Liver (tissue), 2 donors: ENCODE measurements at regions not wholly inside any gene's neighbourhood (a gene's known extent, or its start where the extent isn't known, plus 50 kb on each side); places are given as distances from the start of the nearest gene placed in this dataset.

Experiments used
- GABPA ChIP-seq, 2 donors: IDR thresholded peaks in 1 of 2; conservative IDR thresholded peaks in 1 of 2; 2 replicates each; pipeline ENCODE4 v1.6.1; 2016; ENCODE audit warnings: antibody characterized with exemption in 2 of 2, mild to moderate bottlenecking in 1 of 2, moderate library complexity in 1 of 2
- TF ChIP-seq, protein P1 (sequence below): IDR thresholded peaks from 2 replicates; pipeline ENCODE4 v1.6.1; 2016; ENCODE audit warnings: antibody characterized with exemption
- TF ChIP-seq, protein P2 (sequence below): IDR thresholded peaks from 2 replicates; pipeline ENCODE4 v1.6.1; 2016; ENCODE audit warnings: antibody characterized with exemption, mild to moderate bottlenecking
- donor health status: healthy.

DNA sequence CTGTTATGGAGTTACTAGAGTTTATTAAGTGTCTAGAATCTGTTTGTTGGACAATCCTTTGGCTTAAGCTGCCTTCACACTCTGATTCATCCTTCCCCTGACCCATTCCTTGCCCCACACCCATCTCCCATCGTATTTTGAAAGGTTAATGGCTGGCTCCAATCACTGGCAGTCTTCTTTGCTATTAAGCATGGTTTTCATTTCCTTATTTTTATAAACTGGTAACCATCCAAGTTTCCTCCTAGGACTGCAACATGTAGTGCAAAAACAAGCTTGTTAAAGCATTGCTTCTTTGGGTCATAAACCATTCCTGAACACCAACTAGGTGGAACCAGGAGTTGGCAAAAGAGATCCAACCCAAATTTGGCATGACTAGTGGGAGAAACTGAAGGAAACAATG lies 148.4 kb downstream of the DTWD1 start:
- TF ChIP-seq, protein P1, sequence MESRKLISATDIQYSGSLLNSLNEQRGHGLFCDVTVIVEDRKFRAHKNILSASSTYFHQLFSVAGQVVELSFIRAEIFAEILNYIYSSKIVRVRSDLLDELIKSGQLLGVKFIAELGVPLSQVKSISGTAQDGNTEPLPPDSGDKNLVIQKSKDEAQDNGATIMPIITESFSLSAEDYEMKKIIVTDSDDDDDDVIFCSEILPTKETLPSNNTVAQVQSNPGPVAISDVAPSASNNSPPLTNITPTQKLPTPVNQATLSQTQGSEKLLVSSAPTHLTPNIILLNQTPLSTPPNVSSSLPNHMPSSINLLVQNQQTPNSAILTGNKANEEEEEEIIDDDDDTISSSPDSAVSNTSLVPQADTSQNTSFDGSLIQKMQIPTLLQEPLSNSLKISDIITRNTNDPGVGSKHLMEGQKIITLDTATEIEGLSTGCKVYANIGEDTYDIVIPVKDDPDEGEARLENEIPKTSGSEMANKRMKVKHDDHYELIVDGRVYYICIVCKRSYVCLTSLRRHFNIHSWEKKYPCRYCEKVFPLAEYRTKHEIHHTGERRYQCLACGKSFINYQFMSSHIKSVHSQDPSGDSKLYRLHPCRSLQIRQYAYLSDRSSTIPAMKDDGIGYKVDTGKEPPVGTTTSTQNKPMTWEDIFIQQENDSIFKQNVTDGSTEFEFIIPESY: no peak
- no peak for TF ChIP-seq GABPA (IDR thresholded peaks at IDR 0.05 in 1 of 2, conservative IDR thresholded peaks at IDR 0.05 in 1 of 2)
- TF ChIP-seq, protein P2, sequence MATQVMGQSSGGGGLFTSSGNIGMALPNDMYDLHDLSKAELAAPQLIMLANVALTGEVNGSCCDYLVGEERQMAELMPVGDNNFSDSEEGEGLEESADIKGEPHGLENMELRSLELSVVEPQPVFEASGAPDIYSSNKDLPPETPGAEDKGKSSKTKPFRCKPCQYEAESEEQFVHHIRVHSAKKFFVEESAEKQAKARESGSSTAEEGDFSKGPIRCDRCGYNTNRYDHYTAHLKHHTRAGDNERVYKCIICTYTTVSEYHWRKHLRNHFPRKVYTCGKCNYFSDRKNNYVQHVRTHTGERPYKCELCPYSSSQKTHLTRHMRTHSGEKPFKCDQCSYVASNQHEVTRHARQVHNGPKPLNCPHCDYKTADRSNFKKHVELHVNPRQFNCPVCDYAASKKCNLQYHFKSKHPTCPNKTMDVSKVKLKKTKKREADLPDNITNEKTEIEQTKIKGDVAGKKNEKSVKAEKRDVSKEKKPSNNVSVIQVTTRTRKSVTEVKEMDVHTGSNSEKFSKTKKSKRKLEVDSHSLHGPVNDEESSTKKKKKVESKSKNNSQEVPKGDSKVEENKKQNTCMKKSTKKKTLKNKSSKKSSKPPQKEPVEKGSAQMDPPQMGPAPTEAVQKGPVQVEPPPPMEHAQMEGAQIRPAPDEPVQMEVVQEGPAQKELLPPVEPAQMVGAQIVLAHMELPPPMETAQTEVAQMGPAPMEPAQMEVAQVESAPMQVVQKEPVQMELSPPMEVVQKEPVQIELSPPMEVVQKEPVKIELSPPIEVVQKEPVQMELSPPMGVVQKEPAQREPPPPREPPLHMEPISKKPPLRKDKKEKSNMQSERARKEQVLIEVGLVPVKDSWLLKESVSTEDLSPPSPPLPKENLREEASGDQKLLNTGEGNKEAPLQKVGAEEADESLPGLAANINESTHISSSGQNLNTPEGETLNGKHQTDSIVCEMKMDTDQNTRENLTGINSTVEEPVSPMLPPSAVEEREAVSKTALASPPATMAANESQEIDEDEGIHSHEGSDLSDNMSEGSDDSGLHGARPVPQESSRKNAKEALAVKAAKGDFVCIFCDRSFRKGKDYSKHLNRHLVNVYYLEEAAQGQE: no peak
